Activated naive CD4-positive, alpha-beta T cell treated with anti-CD3 and anti-CD28 coated beads, Interleukin-2, amount 50 U/mL, for 72 hours (primary cell): ENCODE measurements at regions not wholly inside any gene's neighbourhood (a gene's known extent, or its start where the extent isn't known, plus 50 kb on each side); places are given as distances from the start of the nearest gene placed in this dataset.
"Not testable (repeated sequence)": the region's sequence is repeated elsewhere in the genome, so short reads cannot be mapped to it uniquely, and the experiment has no call there.

ENCODE experiments used
- ATAC-seq, 2 donors: fragments of 150-1000 bp; cut with Tn5 transposase; 2 replicates each; pipeline ENCODE4 v1.10.0; 2021; ENCODE audit warnings: mild to moderate bottlenecking in 2 of 2, moderate library complexity in 2 of 2
- DNase-seq, 2 donors: peaks; one replicate each; pipeline ENCODE4 v3.0.0; 2021 to 2022; ENCODE audit warnings: low spot score in 2 of 2
- H3K27ac Mint-ChIP-seq, 2 donors: one replicate each; pipeline ENCODE4 v1.8.0; 2022; ENCODE audit warnings: mild to moderate bottlenecking in 2 of 2, mixed read lengths in 2 of 2
- H3K36me3 Mint-ChIP-seq, 2 donors: one replicate each; pipeline ENCODE4 v1.8.0; 2022; ENCODE audit warnings: mixed read lengths in 2 of 2
- H3K9me3 Mint-ChIP-seq, 2 donors: one replicate each; pipeline ENCODE4 v1.8.0; 2022; ENCODE audit warnings: mixed read lengths in 2 of 2

DNA sequence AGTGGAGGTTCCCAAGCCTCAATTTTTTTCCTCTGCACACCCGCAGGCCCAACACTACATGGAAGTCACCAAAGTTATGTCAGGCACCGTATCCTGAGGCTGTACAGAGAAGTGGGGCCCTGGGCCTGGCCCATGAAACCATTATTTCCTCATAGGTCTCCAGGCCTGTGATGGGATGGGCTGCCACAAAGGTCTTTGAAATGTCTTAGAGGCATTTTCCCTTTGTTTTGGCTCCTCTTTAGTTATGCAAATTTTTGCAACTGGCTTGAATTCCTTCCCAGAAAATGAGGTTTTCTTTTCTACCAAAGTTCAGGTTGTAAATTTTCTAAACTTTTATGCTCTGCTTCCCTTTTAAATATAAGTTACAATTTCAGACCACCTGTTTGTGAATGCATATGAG, 365.2 kb downstream of the HGF start:
- peaks cover 0 to 7% of the 10 kb centered on the region in 2 donors for H3K9me3 Mint-ChIP-seq
- H3K36me3 Mint-ChIP-seq, result no peaks in the 10 kb centered on the region
- no peak overlapping the region for H3K27ac Mint-ChIP-seq
- ATAC-seq, result no peak
- DNase-seq, result no peak

DNA sequence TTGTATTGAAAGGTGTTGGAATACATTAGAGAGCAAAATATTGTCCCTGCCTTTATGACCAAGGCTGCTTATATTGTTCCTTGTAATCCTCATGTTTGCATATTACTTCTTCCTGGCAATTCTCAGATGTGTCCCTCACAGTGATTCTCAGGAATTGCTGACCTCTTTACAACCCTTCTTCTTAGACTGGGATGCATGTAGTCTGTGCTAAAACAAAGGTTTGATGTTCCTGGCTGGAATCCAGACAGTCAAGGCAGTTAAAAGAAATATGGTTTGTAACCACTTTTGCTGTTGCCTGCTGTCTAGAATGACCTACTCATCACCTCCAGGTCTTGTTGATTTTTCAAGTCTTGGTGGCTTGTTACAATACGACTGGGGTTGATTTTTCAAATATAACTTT, 367.6 kb downstream of the HGF start:
- ATAC-seq (no peak), DNase-seq (no peak)
- Mint-ChIP-seq H3K36me3 (no peaks in the 10 kb centered on the region), H3K9me3 (peaks cover 5 to 7% of the 10 kb centered on the region in 2 donors), H3K27ac (no peak overlapping the region)

DNA sequence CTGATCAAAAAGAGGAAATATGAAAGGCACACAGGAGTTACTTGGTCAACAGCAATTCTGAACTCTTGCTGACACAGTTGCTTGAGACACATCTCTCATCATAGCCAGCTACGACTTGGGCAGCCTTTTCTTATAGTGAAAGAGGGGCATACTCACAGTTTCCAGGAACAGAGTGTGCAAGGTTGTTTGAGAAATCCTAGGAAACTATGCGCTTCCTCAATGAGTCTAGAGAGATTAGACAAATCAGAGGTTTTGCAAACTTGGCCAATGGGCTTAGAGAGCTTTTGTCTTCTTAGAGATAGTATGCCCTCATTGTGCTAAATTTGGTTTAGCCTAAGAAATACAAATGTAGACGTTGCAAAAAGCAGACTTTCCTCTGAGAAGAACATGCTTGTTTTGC, 370.4 kb downstream of the HGF start:
- no peak for DNase-seq
- Mint-ChIP-seq H3K36me3 (no peaks in the 10 kb centered on the region), H3K27ac (no peak overlapping the region), H3K9me3 (peaks cover 5 to 7% of the 10 kb centered on the region in 2 donors)
- no peak for ATAC-seq

DNA sequence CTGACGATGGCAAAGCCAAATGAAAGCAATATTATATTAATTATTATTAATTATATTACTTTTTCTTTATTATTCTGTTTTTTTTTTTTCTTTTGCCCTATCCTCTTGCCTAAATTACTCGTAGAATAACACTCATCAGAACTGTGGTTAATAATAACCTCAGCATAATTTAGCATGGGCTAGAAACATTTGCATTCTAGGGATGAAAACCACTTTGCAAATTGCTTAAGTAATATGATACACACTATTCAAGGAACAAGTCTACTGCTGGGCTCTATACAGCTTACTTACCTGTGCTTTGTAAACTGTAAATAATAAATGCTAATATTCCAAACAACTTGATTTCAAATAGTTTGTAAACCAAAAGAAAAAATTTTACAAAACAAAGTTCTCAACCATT, 375.8 kb downstream of the HGF start:
- H3K9me3 Mint-ChIP-seq, result peaks cover 1 to 8% of the 10 kb centered on the region in 2 donors
- H3K27ac Mint-ChIP-seq, result no peak overlapping the region
- no peak for DNase-seq
- H3K36me3 Mint-ChIP-seq, result no peaks in the 10 kb centered on the region
- no peak for ATAC-seq

DNA sequence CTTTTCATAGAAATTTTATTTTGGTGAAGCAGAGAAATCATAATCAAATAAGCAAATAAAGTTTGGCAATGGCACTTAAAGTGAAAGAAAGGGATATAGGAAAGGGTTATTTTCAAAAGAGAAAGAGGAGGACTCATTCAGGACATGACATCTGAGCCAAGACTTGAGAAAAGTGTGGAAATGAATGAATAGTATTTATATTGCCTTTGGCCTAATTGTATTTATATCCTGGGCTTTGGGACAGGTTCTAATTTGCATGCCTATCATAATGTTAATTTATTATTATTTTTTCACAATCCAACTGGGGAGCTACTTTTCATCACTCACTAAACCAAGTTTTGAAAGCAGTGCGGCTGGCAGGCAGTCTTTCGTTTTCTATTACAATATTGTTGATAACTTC, 376.8 kb downstream of the HGF start:
- DNase-seq, result no peak

DNA sequence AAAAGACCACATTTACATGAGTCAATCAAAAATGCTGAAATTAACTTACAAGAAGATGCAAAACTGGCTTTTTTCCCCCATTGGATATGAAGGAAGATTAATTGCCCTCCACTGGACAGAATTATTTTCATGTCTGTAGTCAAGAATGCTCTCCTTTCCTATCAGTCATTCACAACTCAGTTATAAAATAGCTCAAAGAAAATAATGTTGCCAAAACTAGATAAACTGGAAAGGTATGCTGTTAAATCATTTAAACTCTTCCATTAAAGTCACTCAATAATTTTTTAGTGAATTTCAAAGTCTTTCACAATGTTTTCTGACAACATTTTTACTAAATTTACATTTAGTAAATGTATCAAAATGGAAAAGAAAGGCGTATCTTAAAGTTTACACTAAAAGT, 384.5 kb downstream of the HGF start:
- DNase-seq, result no peak
- H3K9me3 Mint-ChIP-seq, result peaks cover 14% of the 10 kb centered on the region in 2 donors
- H3K27ac Mint-ChIP-seq, result no peak overlapping the region
- ATAC-seq, result no peak
- H3K36me3 Mint-ChIP-seq, result no peaks in the 10 kb centered on the region

More for the DNA sequence above, 376.8 kb downstream of the HGF start:
- Mint-ChIP-seq H3K36me3 (no peaks in the 10 kb centered on the region), H3K27ac (no peak overlapping the region), H3K9me3 (peaks cover 0 to 8% of the 10 kb centered on the region in 2 donors)
- ATAC-seq, result no peak

DNA sequence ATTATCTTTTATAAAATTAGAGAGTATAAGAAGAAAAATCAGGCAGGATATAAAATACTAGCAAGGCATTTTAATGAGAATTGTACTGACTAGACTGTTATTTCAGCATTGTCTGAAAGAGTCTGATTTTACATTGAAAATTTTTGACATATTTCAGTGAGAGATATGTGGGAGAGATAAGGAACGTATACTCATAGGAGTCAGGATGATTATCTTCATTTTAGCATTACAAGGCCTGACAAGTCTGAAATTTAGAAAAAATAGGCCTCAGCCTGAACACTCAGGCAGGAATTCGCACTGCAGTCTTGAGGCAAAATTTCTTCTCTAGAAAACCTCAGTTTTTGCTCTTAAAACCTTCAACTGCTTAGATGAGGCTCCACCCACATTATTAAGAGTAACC, 386.0 kb downstream of the HGF start:
- peaks cover 14% of the 10 kb centered on the region in 2 donors for H3K9me3 Mint-ChIP-seq
- DNase-seq (no peak), ATAC-seq (no peak)
- no peak overlapping the region for H3K27ac Mint-ChIP-seq
- no peaks in the 10 kb centered on the region for H3K36me3 Mint-ChIP-seq

GRCh38 chr7:81374641-81375040, 395.2 kb downstream of the HGF start:
- H3K9me3 Mint-ChIP-seq, result peaks cover 13 to 15% of the 10 kb centered on the region in 2 donors
- not testable (repeated sequence) for ATAC-seq, H3K36me3 Mint-ChIP-seq, H3K27ac Mint-ChIP-seq, DNase-seq

DNA sequence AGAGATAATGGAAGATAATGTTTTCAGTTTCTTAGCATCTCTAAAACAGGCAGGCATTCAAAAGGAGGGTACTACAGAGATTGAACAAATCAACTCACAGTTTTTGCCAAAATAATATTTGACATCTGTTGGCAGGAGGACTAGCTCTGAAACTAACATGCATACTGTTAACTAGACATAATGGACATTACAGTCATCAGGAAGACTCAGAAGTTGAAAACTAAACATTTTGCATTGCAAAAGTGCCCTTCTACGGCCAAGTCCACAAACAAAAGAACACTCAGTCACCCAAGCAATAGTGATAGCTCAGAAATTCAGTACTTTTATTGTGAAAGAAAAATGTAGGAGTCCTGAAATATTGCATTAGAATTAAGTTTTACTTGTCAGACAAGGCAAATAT, 399.0 kb downstream of the HGF start:
- no peak for DNase-seq
- no peak for ATAC-seq
- Mint-ChIP-seq H3K9me3 (peaks cover 7 to 8% of the 10 kb centered on the region in 2 donors), H3K36me3 (no peaks in the 10 kb centered on the region), H3K27ac (no peak overlapping the region)

DNA sequence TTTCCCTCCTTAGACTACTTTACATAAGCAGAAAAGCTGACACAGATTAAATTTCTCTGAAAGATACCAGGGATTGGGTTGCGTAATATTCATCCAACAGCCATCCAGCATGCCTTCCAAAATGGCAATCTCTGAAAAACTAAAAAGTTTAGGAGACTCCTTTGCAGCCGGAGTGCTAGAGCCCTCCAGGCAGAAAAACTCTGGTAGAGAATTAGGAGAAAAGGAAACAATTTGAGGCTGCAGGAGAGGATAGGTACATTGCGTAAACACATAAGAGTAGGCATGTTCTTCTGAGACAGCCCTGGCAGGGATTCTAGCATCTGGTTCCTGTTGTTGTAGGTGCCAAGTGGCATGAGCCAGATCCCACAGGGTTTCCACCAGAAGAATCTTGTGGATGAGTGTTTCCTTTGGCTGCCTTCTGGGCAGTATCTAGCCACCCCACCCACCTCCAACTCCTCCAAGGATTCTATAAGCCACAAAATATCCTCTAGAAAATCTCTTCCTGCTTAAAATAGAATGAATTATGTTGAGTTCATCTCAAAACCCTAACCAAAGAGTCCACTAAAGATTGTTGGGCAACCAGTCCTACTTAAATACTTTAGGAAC, 402.4 kb downstream of the HGF start:
- Mint-ChIP-seq H3K27ac (no peak overlapping the region), H3K36me3 (no peaks in the 10 kb centered on the region), H3K9me3 (no peaks in the 10 kb centered on the region)
- DNase-seq (no peak), ATAC-seq (no peak)

- ATAC-seq (no peak), DNase-seq (no peak)
- peaks cover 6 to 7% of the 10 kb centered on the region in 2 donors for H3K9me3 Mint-ChIP-seq
- H3K27ac Mint-ChIP-seq, result no peak overlapping the region
- H3K36me3 Mint-ChIP-seq, result no peaks in the 10 kb centered on the region
Observed at GRCh38 chr7:81366546-81366945, 403.3 kb downstream of the HGF start.

DNA sequence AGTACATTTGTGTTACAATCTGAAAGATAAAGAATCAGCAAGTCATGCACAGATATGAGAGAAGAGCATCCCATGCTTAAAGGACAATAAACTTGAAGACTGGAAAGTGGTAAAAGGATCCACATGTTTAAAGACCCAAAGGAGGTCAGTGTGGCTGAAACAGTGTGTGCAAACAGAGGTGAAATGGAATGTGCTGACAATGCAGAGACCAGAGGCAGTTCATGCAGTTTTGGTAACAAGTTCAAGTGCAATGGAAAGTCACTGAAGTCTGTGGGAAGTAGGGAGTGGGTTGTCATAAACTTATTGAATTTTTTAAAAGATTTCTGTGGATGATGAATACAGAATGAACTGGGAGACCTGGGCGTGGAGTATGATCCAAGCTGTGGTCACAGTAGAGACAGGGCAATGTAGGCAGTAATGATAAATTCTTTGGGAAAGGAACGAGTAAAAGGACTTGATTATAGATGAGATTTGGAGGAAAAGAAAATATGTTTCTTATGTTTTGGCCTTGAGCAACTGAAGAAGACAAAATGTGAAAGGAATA, 408.0 kb downstream of the HGF start:
- ATAC-seq (no peak), DNase-seq (no peak)
- H3K27ac Mint-ChIP-seq, result no peak overlapping the region
- no peaks in the 10 kb centered on the region for H3K36me3 Mint-ChIP-seq
- peaks cover 6 to 8% of the 10 kb centered on the region in 2 donors for H3K9me3 Mint-ChIP-seq

DNA sequence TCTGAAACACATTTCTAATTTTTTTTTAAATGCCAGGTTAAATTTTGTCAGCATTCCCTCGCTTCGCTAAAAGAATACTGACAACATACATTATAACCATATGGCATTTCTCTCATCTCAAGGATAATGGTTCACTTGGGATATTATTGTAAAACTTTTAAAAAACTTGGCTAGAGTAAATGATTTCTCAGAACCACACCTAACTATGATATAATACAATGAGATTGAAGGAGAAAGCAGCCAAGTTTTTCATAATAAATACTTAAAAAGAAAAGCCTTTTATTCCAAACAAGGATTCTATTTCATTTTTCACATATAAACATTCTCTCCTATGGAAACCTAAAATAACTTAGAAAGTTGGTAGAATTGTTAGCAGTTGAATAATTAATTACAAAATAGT, 413.9 kb downstream of the HGF start:
- Mint-ChIP-seq H3K9me3 (peaks cover 10 to 16% of the 10 kb centered on the region in 2 donors), H3K27ac (no peak overlapping the region)
- no peak for DNase-seq

DNA sequence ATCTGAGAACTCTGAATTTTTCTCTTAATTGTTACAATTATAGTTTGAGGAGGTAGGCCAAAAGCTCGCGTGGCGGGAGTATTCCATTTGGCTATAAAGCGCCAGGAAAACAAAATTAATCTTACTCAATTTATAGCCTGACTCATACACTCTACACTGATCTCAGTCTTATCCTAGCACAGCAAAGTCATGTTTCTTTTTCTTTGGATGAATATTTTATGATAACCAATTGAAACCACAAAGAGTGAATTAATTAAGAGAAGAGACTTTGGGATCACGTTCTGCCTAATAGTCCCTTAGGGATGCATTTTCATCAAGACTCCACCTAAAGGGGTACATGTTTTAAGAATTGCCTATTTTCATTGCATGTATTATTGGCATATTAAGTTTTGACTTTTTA, 420.8 kb downstream of the HGF start:
- peaks cover 6 to 24% of the 10 kb centered on the region in 2 donors for H3K9me3 Mint-ChIP-seq
- no peak overlapping the region for H3K27ac Mint-ChIP-seq
- no peak for DNase-seq
- ATAC-seq, result no peak
- H3K36me3 Mint-ChIP-seq, result no peaks in the 10 kb centered on the region

More for the DNA sequence above, 413.9 kb downstream of the HGF start:
- no peak for ATAC-seq
- H3K36me3 Mint-ChIP-seq, result no peaks in the 10 kb centered on the region

- Mint-ChIP-seq H3K27ac (no peak overlapping the region), H3K36me3 (no peaks in the 10 kb centered on the region), H3K9me3 (peaks cover 2 to 10% of the 10 kb centered on the region in 2 donors)
- DNase-seq (no peak), ATAC-seq (no peak)
Observed at GRCh38 chr7:81339946-81340345, 421.1 kb upstream of the SEMA3C start.

DNA sequence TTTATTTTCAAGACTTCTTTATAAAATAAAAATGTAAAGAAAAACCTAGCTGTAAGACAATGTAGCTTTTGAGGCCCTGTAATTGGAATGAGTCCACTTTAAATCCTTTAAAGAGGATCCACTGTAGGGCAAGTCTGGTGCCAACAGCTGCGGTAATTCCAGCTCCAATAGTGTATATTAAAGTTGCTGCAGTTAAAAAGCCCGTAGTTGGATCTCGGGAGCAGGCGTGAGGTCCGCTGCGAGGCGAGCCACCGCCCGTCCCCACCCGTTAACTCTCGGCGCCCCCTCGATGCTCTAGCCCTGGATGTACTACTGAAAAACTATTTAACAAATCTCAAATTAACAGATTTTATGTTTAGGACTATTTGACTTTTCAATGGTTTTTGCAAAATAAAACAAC, 414.7 kb upstream of the SEMA3C start:
- DNase-seq, result no peak
- Mint-ChIP-seq H3K9me3 (peaks cover 6 to 13% of the 10 kb centered on the region in 2 donors), H3K36me3 (no peaks in the 10 kb centered on the region), H3K27ac (no peak overlapping the region)
- ATAC-seq, result no peak

DNA sequence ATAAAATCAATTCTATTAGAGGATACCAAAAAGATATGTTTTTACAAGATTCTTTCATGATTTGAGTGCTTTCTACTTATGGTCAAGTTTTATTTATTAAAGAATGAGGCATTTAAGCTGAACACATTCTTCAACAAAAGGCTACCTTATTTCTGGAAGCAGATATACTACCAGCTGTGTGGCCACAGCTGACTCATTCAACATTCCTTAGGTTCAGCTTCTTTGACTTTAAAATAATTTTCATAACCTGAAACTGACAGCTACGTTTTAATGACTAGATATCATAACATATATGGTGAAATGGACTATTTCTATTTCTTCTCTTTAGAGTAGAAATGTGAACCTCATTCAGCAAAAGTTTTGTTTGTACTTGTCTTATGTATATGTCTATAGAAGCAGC, 414.2 kb upstream of the SEMA3C start:
- DNase-seq (no peak), ATAC-seq (no peak)
- peaks cover 6 to 13% of the 10 kb centered on the region in 2 donors for H3K9me3 Mint-ChIP-seq
- H3K27ac Mint-ChIP-seq, result no peak overlapping the region
- no peaks in the 10 kb centered on the region for H3K36me3 Mint-ChIP-seq
